ENCODE measurements at regions not wholly inside any gene's neighbourhood (a gene's known extent, or its start where the extent isn't known, plus 50 kb on each side); places are given as distances from the start of the nearest gene placed in this dataset.

GRCh38 chr12:91810531-91811451 is 334.9 kb downstream of the BTG1 start:
- intact Hi-C loops (cut with micrococcal nuclease): loop anchor here (5.0 kb wide), 1 partner anchor 332 kb away; no protein-coding TSS in a partner anchor
- peaks cover 45% of the 10 kb centered on the region for H3K9me3 ChIP-seq (replicated peaks)

GRCh38 chr12:91810077-91810476 is 335.6 kb downstream of the BTG1 start:
- no peaks in the 10 kb centered on the region for H3K27me3 ChIP-seq (ENCODE audit: low read depth)
- H3K36me3 ChIP-seq: no peaks in the 10 kb centered on the region
- H3K4me1 ChIP-seq: no peaks in the 10 kb centered on the region
- DNase-seq: no peak
- H3K27ac ChIP-seq (replicated peaks): no peak overlapping the region
- H3K9me3 ChIP-seq (replicated peaks): peaks cover 52% of the 10 kb centered on the region
- no peak overlapping the region for H3K4me3 ChIP-seq
- intact Hi-C loops (cut with micrococcal nuclease): loop anchor here (5.0 kb wide), 1 partner anchor 332 kb away; no protein-coding TSS in a partner anchor
- TF ChIP-seq CTCF (IDR thresholded peaks at IDR 0.05; ENCODE audit: borderline replicate concordance): no peak

More at GRCh38 chr12:91810531-91811451, 334.9 kb downstream of the BTG1 start:
- no peaks in the 10 kb centered on the region for H3K27me3 ChIP-seq (ENCODE audit: low read depth)
- DNase-seq: no peak
- no peaks in the 10 kb centered on the region for H3K36me3 ChIP-seq
- H3K27ac ChIP-seq (replicated peaks): no peak overlapping the region
- H3K4me1 ChIP-seq: no peaks in the 10 kb centered on the region
- no peak overlapping the region for H3K4me3 ChIP-seq
- no peak for TF ChIP-seq CTCF (IDR thresholded peaks at IDR 0.05; ENCODE audit: borderline replicate concordance)

- intact Hi-C loops (cut with micrococcal nuclease): loop anchor here (10.0 kb wide), 1 partner anchor 440 kb away; no protein-coding TSS in a partner anchor
- DNase-seq: no peak
These were observed 340.6 kb downstream of the BTG1 start for GRCh38 chr12:91805031-91805430.

GRCh38 chr12:91804533-91804932 is 341.1 kb downstream of the BTG1 start:
- Histone ChIP-seq H3K27ac (replicated peaks) (no peak overlapping the region), H3K9me3 (replicated peaks) (peaks cover 38% of the 10 kb centered on the region), H3K4me3 (no peak overlapping the region), H3K27me3 (ENCODE audit: low read depth) (no peaks in the 10 kb centered on the region), H3K4me1 (no peaks in the 10 kb centered on the region), H3K36me3 (no peaks in the 10 kb centered on the region)
- intact Hi-C loops (cut with micrococcal nuclease): loop anchor here (10.0 kb wide), 1 partner anchor 440 kb away; no protein-coding TSS in a partner anchor
- DNase-seq: no peak
- TF ChIP-seq CTCF (IDR thresholded peaks at IDR 0.05; ENCODE audit: borderline replicate concordance): no peak

More at GRCh38 chr12:91805031-91805430, 340.6 kb downstream of the BTG1 start:
- no peak overlapping the region for H3K27ac ChIP-seq (replicated peaks)
- H3K4me3 ChIP-seq: no peak overlapping the region
- H3K36me3 ChIP-seq: no peaks in the 10 kb centered on the region
- no peaks in the 10 kb centered on the region for H3K4me1 ChIP-seq
- H3K27me3 ChIP-seq (ENCODE audit: low read depth): no peaks in the 10 kb centered on the region
- TF ChIP-seq CTCF (IDR thresholded peaks at IDR 0.05; ENCODE audit: borderline replicate concordance): no peak
- H3K9me3 ChIP-seq (replicated peaks): peaks cover 43% of the 10 kb centered on the region

GRCh38 chr12:91801048-91801447 is 344.6 kb downstream of the BTG1 start:
- Histone ChIP-seq H3K4me3 (no peak overlapping the region), H3K4me1 (no peaks in the 10 kb centered on the region), H3K27me3 (ENCODE audit: low read depth) (no peaks in the 10 kb centered on the region), H3K36me3 (no peaks in the 10 kb centered on the region), H3K9me3 (replicated peaks) (peaks cover 10% of the 10 kb centered on the region), H3K27ac (replicated peaks) (no peak overlapping the region)
- DNase-seq: no peak
- intact Hi-C loops (cut with micrococcal nuclease): loop anchor here (10.0 kb wide), 1 partner anchor 444 kb away; no protein-coding TSS in a partner anchor
- TF ChIP-seq CTCF (IDR thresholded peaks at IDR 0.05; ENCODE audit: borderline replicate concordance): no peak

All from left ventricle myocardium inferior (tissue), 1 donor.